Stimulated activated CD4-positive, alpha-beta T cell treated with anti-CD3 and anti-CD28 coated beads, Interleukin-12 subunit alpha, Interleukin-12 subunit beta, amount 100 ng/mL, for 48 hours (primary cell): ENCODE measurements at regions not wholly inside any gene's neighbourhood (a gene's known extent, or its start where the extent isn't known, plus 50 kb on each side); places are given as distances from the start of the nearest gene placed in this dataset.
"Not testable (repeated sequence)": the region's sequence is repeated elsewhere in the genome, so short reads cannot be mapped to it uniquely, and the experiment has no call there.

Source experiments
- DNase-seq, 3 donors: peaks; one replicate each; pipeline ENCODE4 v3.0.0-alpha.2; 2020; ENCODE audit warnings: low read depth in 2 of 3, low spot score in 1 of 3

GRCh38 chr7:142476077-142476476 is 218.2 kb upstream of the PRSS58 start:
- DNase-seq, result no peak

GRCh38 chr7:142471820-142472219 is 214.0 kb upstream of the PRSS58 start:
- DNase-seq, result no peak

GRCh38 chr7:142470544-142470830 is 212.6 kb upstream of the PRSS58 start:
- DNase-seq, result no peak

GRCh38 chr7:142469696-142470543 is 212.1 kb upstream of the PRSS58 start:
- no peak for DNase-seq

- no peak for DNase-seq
Observed at GRCh38 chr7:142468871-142469665, 211.2 kb upstream of the PRSS58 start.

GRCh38 chr7:142467056-142467655 is 209.3 kb upstream of the PRSS58 start:
- not testable (repeated sequence) for DNase-seq

- DNase-seq, result no peak
Observed at GRCh38 chr7:142463401-142463850, 205.6 kb upstream of the PRSS58 start.

- DNase-seq, result no peak
Observed at GRCh38 chr7:142461437-142461836, 203.6 kb upstream of the PRSS58 start.

- no peak for DNase-seq
Observed at GRCh38 chr7:142460402-142461117, 202.7 kb upstream of the PRSS58 start.

GRCh38 chr7:142459551-142459963 is 201.7 kb upstream of the PRSS58 start:
- DNase-seq, result peak in 1 of 3 donors; percentile 8

GRCh38 chr7:142457146-142457703 is 199.4 kb upstream of the PRSS58 start:
- no peak for DNase-seq

- no peak for DNase-seq
Observed at GRCh38 chr7:142455392-142455791, 197.5 kb upstream of the PRSS58 start.

- peak in 1 of 3 donors; percentile 7 for DNase-seq
Observed at GRCh38 chr7:142454862-142455261, 197.0 kb upstream of the PRSS58 start.

- DNase-seq, result no peak
Observed at GRCh38 chr7:142452791-142453190, 194.9 kb upstream of the PRSS58 start.

- no peak for DNase-seq
Observed at GRCh38 chr7:142451817-142452216, 194.0 kb upstream of the PRSS58 start.

GRCh38 chr7:142451296-142451695 is 193.4 kb upstream of the PRSS58 start:
- no peak for DNase-seq

- no peak for DNase-seq
Observed at GRCh38 chr7:142450695-142451094, 192.8 kb upstream of the PRSS58 start.

- DNase-seq, result no peak
Observed at GRCh38 chr7:142450206-142450605, 192.3 kb upstream of the PRSS58 start.

GRCh38 chr7:142448857-142449256 is 191.0 kb upstream of the PRSS58 start:
- DNase-seq, result not testable (repeated sequence)

- DNase-seq, result no peak
Observed at GRCh38 chr7:142447762-142448161, 189.9 kb upstream of the PRSS58 start.
